Endodermal cell (in vitro differentiated cells): ENCODE measurements at regions not wholly inside any gene's neighbourhood (a gene's known extent, or its start where the extent isn't known, plus 50 kb on each side); places are given as distances from the start of the nearest gene placed in this dataset.

Experiments
- DNase-seq: peaks from one replicate; pipeline ENCODE4 v3.0.0-alpha.2; 2017
- H3K27ac ChIP-seq: 2 replicates; pipeline ENCODE4 v1.5.1; 2013; ENCODE audit warnings: mild to moderate bottlenecking, low read depth, low read length, moderate library complexity
- H3K27me3 ChIP-seq: 2 replicates; pipeline ENCODE4 v1.6.1; 2013; ENCODE audit warnings: mild to moderate bottlenecking, low read length, moderate library complexity; ENCODE audit not compliant: insufficient read depth, control insufficient read depth, poor library complexity, severe bottlenecking
- H3K36me3 ChIP-seq: 2 replicates; pipeline ENCODE4 v1.7.0; 2013; ENCODE audit warnings: mild to moderate bottlenecking, low read length, moderate library complexity; ENCODE audit not compliant: control insufficient read depth, insufficient read depth
- H3K4me1 ChIP-seq: one replicate; pipeline ENCODE4 v1.7.0; 2013; ENCODE audit warnings: low read length; ENCODE audit not compliant: control insufficient read depth, insufficient read depth
- H3K4me3 ChIP-seq: 2 replicates; pipeline ENCODE4 v1.5.1; 2013; ENCODE audit warnings: mild to moderate bottlenecking, low read length, moderate library complexity
- H3K9ac ChIP-seq: 2 replicates; pipeline ENCODE4 v1.6.1; 2013; ENCODE audit warnings: mild to moderate bottlenecking, low read length, moderate library complexity; ENCODE audit not compliant: poor library complexity, severe bottlenecking; ENCODE audit errors: extremely low read depth
- H3K9me3 ChIP-seq: 2 replicates; pipeline ENCODE4 v1.6.1; 2013; ENCODE audit warnings: mild to moderate bottlenecking, low read length, moderate library complexity; ENCODE audit not compliant: control insufficient read depth
- H3K27ac Mint-ChIP-seq: 2 replicates; pipeline ENCODE4 v1.8.0; 2020; ENCODE audit warnings: mixed read lengths
- H3K27me3 Mint-ChIP-seq: 2 replicates; pipeline ENCODE4 v1.8.0; 2021; ENCODE audit warnings: mild to moderate bottlenecking, mixed read lengths; ENCODE audit not compliant: insufficient read depth
- H3K36me3 Mint-ChIP-seq: 2 replicates; pipeline ENCODE4 v1.8.0; 2020; ENCODE audit warnings: low read depth, mixed read lengths
- H3K4me1 Mint-ChIP-seq: 2 replicates; pipeline ENCODE4 v1.8.0; 2020; ENCODE audit warnings: mixed read lengths
- H3K4me3 Mint-ChIP-seq: 2 replicates; pipeline ENCODE4 v1.8.0; 2020; ENCODE audit warnings: mild to moderate bottlenecking, moderate library complexity, mixed read lengths
- H3K9me3 Mint-ChIP-seq: 2 replicates; pipeline ENCODE4 v1.8.0; 2020; ENCODE audit warnings: mild to moderate bottlenecking, mixed read lengths
- CTCF ChIP-seq: fragments of 200-600 bp; sonication (generic); conservative IDR thresholded peaks from 2 replicates; pipeline ENCODE4 v1.5.0; 2021; ENCODE audit warnings: antibody characterized with exemption, mild to moderate bottlenecking
- WGBS, 2 experiments: methylation state at CpG; one replicate each; pipeline versions ENCODE4 v1.1.5 to v1.1.7; 2013; ENCODE audit warnings: missing lambda C conversion rate in 2 of 2, mixed read lengths in 1 of 2; ENCODE audit not compliant: insufficient coverage in 1 of 2, insufficient read length in 1 of 2; 5-methylcytosine and 5-hydroxymethylcytosine counted together

GRCh38 chr21:32207406-32207716, 71.5 kb downstream of the MIS18A start:
- no peak overlapping the region for H3K27ac Mint-ChIP-seq
- no peak overlapping the region for H3K9ac ChIP-seq
- DNase-seq = no peak
- no peaks in the 10 kb centered on the region for H3K9me3 Mint-ChIP-seq
- H3K27me3 ChIP-seq = no peaks in the 10 kb centered on the region
- H3K9me3 ChIP-seq = no peaks in the 10 kb centered on the region
- no peak for TF ChIP-seq CTCF
- no peak overlapping the region for H3K4me3 Mint-ChIP-seq
- H3K27me3 Mint-ChIP-seq = no peaks in the 10 kb centered on the region
- no peaks in the 10 kb centered on the region for H3K36me3 ChIP-seq
- no peaks in the 10 kb centered on the region for H3K36me3 Mint-ChIP-seq
- no peak overlapping the region for H3K4me3 ChIP-seq
- H3K4me1 Mint-ChIP-seq = peaks cover 1% of the 10 kb centered on the region
- no peak overlapping the region for H3K27ac ChIP-seq
- WGBS, 2 experiments = 40 to 64% methylated on average over 1 to 2 of the region's 2 CpGs
- no peaks in the 10 kb centered on the region for H3K4me1 ChIP-seq

GRCh38 chr21:32206631-32207405, 72.0 kb downstream of the MIS18A start:
- Histone ChIP-seq H3K9me3 (no peaks in the 10 kb centered on the region), H3K4me3 (no peak overlapping the region), H3K27me3 (no peaks in the 10 kb centered on the region), H3K36me3 (no peaks in the 10 kb centered on the region), H3K27ac (no peak overlapping the region), H3K9ac (no peak overlapping the region), H3K4me1 (no peaks in the 10 kb centered on the region)
- H3K27me3 Mint-ChIP-seq = no peaks in the 10 kb centered on the region
- no peak for TF ChIP-seq CTCF
- H3K4me1 Mint-ChIP-seq = peaks cover 1% of the 10 kb centered on the region
- H3K27ac Mint-ChIP-seq = no peak overlapping the region
- no peaks in the 10 kb centered on the region for H3K36me3 Mint-ChIP-seq
- WGBS, 2 experiments = 94 to 95% methylated on average over 16 of the region's 16 CpGs
- DNase-seq = no peak
- H3K9me3 Mint-ChIP-seq = no peaks in the 10 kb centered on the region
- no peak overlapping the region for H3K4me3 Mint-ChIP-seq

- 91 to 92% methylated on average over 5 to 6 of the region's 6 CpGs for WGBS, 2 experiments
- Histone ChIP-seq H3K4me1 (no peaks in the 10 kb centered on the region), H3K4me3 (no peak overlapping the region), H3K9me3 (no peaks in the 10 kb centered on the region), H3K27me3 (no peaks in the 10 kb centered on the region), H3K36me3 (no peaks in the 10 kb centered on the region), H3K9ac (no peak overlapping the region), H3K27ac (no peak overlapping the region)
- no peak overlapping the region for H3K4me3 Mint-ChIP-seq
- H3K36me3 Mint-ChIP-seq = no peaks in the 10 kb centered on the region
- H3K27me3 Mint-ChIP-seq = no peaks in the 10 kb centered on the region
- no peaks in the 10 kb centered on the region for H3K9me3 Mint-ChIP-seq
- no peak for DNase-seq
- H3K27ac Mint-ChIP-seq = no peak overlapping the region
- H3K4me1 Mint-ChIP-seq = peaks cover 1% of the 10 kb centered on the region
- no peak for TF ChIP-seq CTCF
These were observed 74.9 kb downstream of the MIS18A start for GRCh38 chr21:32203877-32204480.
